ENCODE measurements at regions not wholly inside any gene's neighbourhood (a gene's known extent, or its start where the extent isn't known, plus 50 kb on each side); places are given as distances from the start of the nearest gene placed in this dataset.

DNA sequence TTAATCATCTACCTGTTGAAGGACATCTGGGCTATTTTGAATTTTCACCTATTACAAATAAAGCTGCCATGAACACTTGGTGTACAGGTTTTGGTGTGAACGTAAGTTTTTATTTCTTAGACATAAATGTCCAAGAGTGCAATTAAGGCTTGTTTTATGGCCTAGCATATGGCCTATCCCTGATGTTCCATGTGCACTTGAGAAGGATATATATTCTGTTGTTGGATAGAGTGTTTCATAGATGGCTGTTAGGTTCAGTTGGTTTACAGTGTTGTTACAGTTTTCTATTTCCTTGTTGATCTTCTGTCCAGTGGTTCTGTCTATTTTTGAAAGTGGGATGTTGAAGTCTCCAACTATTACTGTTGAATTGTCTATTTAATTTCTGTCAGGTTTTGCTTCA is 61.2 kb upstream of the NFASC start:
- H3K36me3 ChIP-seq (replicated peaks; ENCODE audit: insufficient read depth, low read length) = no peaks in the 10 kb centered on the region
- TF ChIP-seq, protein P1, sequence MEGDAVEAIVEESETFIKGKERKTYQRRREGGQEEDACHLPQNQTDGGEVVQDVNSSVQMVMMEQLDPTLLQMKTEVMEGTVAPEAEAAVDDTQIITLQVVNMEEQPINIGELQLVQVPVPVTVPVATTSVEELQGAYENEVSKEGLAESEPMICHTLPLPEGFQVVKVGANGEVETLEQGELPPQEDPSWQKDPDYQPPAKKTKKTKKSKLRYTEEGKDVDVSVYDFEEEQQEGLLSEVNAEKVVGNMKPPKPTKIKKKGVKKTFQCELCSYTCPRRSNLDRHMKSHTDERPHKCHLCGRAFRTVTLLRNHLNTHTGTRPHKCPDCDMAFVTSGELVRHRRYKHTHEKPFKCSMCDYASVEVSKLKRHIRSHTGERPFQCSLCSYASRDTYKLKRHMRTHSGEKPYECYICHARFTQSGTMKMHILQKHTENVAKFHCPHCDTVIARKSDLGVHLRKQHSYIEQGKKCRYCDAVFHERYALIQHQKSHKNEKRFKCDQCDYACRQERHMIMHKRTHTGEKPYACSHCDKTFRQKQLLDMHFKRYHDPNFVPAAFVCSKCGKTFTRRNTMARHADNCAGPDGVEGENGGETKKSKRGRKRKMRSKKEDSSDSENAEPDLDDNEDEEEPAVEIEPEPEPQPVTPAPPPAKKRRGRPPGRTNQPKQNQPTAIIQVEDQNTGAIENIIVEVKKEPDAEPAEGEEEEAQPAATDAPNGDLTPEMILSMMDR (IDR thresholded peaks at IDR 0.05; ENCODE audit: low read length) = no peak
- TF ChIP-seq EZH2phosphoT487 (IDR thresholded peaks at IDR 0.05; ENCODE audit: low read length) (no peak), EZH2 (optimal IDR thresholded peaks at IDR 0.05; ENCODE audit: low read depth, low read length) (no peak)
- H3K9ac ChIP-seq (ENCODE audit: low read length) = no peak overlapping the region
- no peaks in the 10 kb centered on the region for H3K9me3 ChIP-seq (replicated peaks; ENCODE audit: insufficient read depth, low read length)
- no peaks in the 10 kb centered on the region for H4K20me1 ChIP-seq (ENCODE audit: insufficient read depth, low read length)
- no peaks in the 10 kb centered on the region for H3K79me2 ChIP-seq (ENCODE audit: low read length)
- no peaks in the 10 kb centered on the region for H3K27me3 ChIP-seq (replicated peaks; ENCODE audit: insufficient read depth, low read length)
- DNase-seq = no peak
- H3K27ac ChIP-seq (ENCODE audit: low read length) = no peak overlapping the region
- no peak overlapping the region for H3K4me2 ChIP-seq (ENCODE audit: low read depth, low read length)
- H2AFZ ChIP-seq (ENCODE audit: low read length) = no peak overlapping the region
- peaks cover 7% of the 10 kb centered on the region; the same call in 1 of the 2 replicates for H3F3A ChIP-seq (ENCODE audit: insufficient read depth, low read length)
- H3K4me1 ChIP-seq (ENCODE audit: low read length) = peaks cover 14% of the 10 kb centered on the region
- no peaks in the 10 kb centered on the region for H3K9me2 ChIP-seq (replicated peaks; ENCODE audit: insufficient read depth, low read length)
- H3K4me3 ChIP-seq (ENCODE audit: low read length) = no peak overlapping the region

DNA sequence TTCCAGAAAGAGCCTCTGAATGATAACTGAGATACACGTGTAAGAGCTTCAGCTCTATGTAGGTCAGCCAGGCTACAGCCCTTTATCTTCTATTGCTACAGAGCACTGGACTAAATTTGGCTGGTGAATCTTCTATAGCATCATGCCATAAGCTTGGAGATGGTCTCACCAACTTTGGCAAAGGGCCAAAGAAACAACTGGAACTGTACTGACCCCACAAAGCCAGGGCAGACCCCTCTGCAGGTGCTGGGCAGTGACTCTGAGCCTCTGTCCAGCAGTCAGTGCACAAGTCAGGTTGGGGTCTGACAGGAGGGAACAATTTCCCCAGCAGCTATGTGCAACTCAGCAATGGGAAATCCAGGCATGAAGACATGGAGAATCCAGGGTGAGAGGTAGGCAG is 57.8 kb upstream of the NFASC start:
- Histone ChIP-seq H3K36me3 (replicated peaks; ENCODE audit: insufficient read depth, low read length) (no peaks in the 10 kb centered on the region), H3K4me2 (ENCODE audit: low read depth, low read length) (no peak overlapping the region), H3K4me1 (ENCODE audit: low read length) (peaks cover 2% of the 10 kb centered on the region), H4K20me1 (ENCODE audit: insufficient read depth, low read length) (no peaks in the 10 kb centered on the region), H3K9me2 (replicated peaks; ENCODE audit: insufficient read depth, low read length) (no peaks in the 10 kb centered on the region), H3K27ac (ENCODE audit: low read length) (no peak overlapping the region), H3K4me3 (ENCODE audit: low read length) (no peak overlapping the region), H3K27me3 (replicated peaks; ENCODE audit: insufficient read depth, low read length) (no peaks in the 10 kb centered on the region), H2AFZ (ENCODE audit: low read length) (no peak overlapping the region), H3K79me2 (ENCODE audit: low read length) (no peaks in the 10 kb centered on the region), H3K9me3 (replicated peaks; ENCODE audit: insufficient read depth, low read length) (no peaks in the 10 kb centered on the region), H3K9ac (ENCODE audit: low read length) (no peak overlapping the region), H3F3A (ENCODE audit: insufficient read depth, low read length) (peaks cover 1% of the 10 kb centered on the region; the same call in 1 of the 2 replicates)
- no peak for DNase-seq
- TF ChIP-seq, protein P1 (IDR thresholded peaks at IDR 0.05; ENCODE audit: low read length) = no peak
- TF ChIP-seq EZH2phosphoT487 (IDR thresholded peaks at IDR 0.05; ENCODE audit: low read length) (no peak), EZH2 (optimal IDR thresholded peaks at IDR 0.05; ENCODE audit: low read depth, low read length) (no peak)

DNA sequence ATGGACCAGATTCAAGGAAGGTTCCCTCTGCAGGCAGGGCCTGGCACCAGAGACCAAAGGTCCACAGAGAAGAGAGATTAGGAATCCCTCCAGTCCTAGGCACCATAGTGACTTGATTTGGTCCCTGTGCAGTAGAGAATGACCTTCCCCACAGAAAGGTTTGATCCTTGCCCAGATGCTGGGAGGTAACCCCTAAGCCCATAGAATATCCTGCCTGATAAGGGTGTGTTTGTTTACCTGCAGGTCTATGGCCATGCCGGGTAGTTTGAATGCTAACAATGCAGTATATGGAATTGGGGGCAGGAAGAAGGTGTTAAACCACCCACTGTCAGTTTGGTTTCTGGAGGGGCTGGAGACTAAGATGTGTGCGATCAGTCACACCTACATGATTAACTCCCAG is 57.1 kb upstream of the NFASC start:
- H4K20me1 ChIP-seq (ENCODE audit: insufficient read depth, low read length) = no peaks in the 10 kb centered on the region
- H3K4me3 ChIP-seq (ENCODE audit: low read length) = no peak overlapping the region
- TF ChIP-seq, protein P1 (IDR thresholded peaks at IDR 0.05; ENCODE audit: low read length) = no peak
- TF ChIP-seq EZH2phosphoT487 (IDR thresholded peaks at IDR 0.05; ENCODE audit: low read length) (no peak), EZH2 (optimal IDR thresholded peaks at IDR 0.05; ENCODE audit: low read depth, low read length) (no peak)
- no peak overlapping the region for H2AFZ ChIP-seq (ENCODE audit: low read length)
- no peaks in the 10 kb centered on the region for H3K4me1 ChIP-seq (ENCODE audit: low read length)
- no peak for DNase-seq
- H3F3A ChIP-seq (ENCODE audit: insufficient read depth, low read length) = no peaks in the 10 kb centered on the region
- H3K9ac ChIP-seq (ENCODE audit: low read length) = no peak overlapping the region
- no peaks in the 10 kb centered on the region for H3K9me2 ChIP-seq (replicated peaks; ENCODE audit: insufficient read depth, low read length)
- H3K27ac ChIP-seq (ENCODE audit: low read length) = no peak overlapping the region
- no peaks in the 10 kb centered on the region for H3K36me3 ChIP-seq (replicated peaks; ENCODE audit: insufficient read depth, low read length)
- no peak overlapping the region for H3K4me2 ChIP-seq (ENCODE audit: low read depth, low read length)
- H3K27me3 ChIP-seq (replicated peaks; ENCODE audit: insufficient read depth, low read length) = no peaks in the 10 kb centered on the region
- no peaks in the 10 kb centered on the region for H3K79me2 ChIP-seq (ENCODE audit: low read length)
- no peaks in the 10 kb centered on the region for H3K9me3 ChIP-seq (replicated peaks; ENCODE audit: insufficient read depth, low read length)

Data from MM.1S (cell line).